ENCODE measurements at regions not wholly inside any gene's neighbourhood (a gene's known extent, or its start where the extent isn't known, plus 50 kb on each side); places are given as distances from the start of the nearest gene placed in this dataset.
A peak's percentile ranks its signal among the peaks of the same experiment; 100 is the strongest.

- DNase-seq (ENCODE audit: low spot score): no peak
Observed at GRCh38 chr2:136242687-136243277, 124.8 kb upstream of the CXCR4 start.

GRCh38 chr2:136242100-136242499 lies 124.2 kb upstream of the CXCR4 start:
- DNase-seq (ENCODE audit: low spot score): no peak

GRCh38 chr2:136239079-136239685 lies 121.2 kb upstream of the CXCR4 start:
- no peak for DNase-seq (ENCODE audit: low spot score)

GRCh38 chr2:136238286-136239078 lies 120.5 kb upstream of the CXCR4 start:
- DNase-seq (ENCODE audit: low spot score): peak; percentile 79

- DNase-seq (ENCODE audit: low spot score): no peak
Observed at GRCh38 chr2:136236019-136236418, 118.1 kb upstream of the CXCR4 start.

DNA sequence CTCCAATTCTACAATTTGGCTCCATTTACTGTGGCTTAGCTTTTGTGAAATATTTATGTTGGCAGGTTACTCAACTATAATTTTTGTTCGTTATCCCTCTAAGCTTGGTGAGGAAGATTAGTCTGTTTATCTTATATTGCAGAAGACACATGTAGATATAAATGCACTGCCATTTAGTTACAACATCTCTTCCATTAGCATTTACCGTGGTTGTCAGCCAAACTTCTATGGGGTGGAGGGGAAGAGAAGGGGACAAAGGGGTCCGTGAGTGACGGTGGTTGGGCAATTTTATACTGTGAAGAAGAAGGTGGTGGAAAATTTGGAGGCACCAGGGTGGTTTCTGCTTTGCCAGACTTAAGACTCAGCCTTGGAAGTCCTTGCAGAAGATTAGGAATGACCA lies 117.6 kb upstream of the CXCR4 start:
- DNase-seq (ENCODE audit: low spot score): no peak

- no peak for DNase-seq (ENCODE audit: low spot score)
Observed at GRCh38 chr2:136234261-136234660, 116.3 kb upstream of the CXCR4 start.

- DNase-seq (ENCODE audit: low spot score): no peak
Observed at GRCh38 chr2:136233298-136233697, 115.3 kb upstream of the CXCR4 start.

GRCh38 chr2:136232456-136233172 lies 114.7 kb upstream of the CXCR4 start:
- DNase-seq (ENCODE audit: low spot score): no peak

- no peak for DNase-seq (ENCODE audit: low spot score)
Observed at GRCh38 chr2:136230464-136230863, 112.5 kb upstream of the CXCR4 start.

DNA sequence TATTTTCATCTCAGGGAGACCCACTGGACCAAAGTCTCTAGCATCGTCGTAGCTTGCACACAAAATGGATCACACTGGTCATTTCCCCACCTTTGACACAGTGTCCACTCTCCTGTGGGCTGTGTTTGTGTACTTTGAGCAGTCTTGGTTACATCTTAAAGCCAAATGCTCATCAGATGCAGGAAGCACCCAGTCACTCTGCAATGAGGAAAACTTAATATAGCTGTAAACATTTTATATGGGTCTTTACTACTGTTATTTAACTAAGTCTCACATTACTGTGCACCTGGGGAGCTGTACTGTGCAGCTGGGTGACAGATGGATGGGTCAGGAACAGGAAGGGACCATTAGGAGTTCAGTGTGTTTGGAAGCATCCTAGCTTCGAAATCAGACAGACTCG lies 109.0 kb upstream of the CXCR4 start:
- no peak for DNase-seq (ENCODE audit: low spot score)

DNA sequence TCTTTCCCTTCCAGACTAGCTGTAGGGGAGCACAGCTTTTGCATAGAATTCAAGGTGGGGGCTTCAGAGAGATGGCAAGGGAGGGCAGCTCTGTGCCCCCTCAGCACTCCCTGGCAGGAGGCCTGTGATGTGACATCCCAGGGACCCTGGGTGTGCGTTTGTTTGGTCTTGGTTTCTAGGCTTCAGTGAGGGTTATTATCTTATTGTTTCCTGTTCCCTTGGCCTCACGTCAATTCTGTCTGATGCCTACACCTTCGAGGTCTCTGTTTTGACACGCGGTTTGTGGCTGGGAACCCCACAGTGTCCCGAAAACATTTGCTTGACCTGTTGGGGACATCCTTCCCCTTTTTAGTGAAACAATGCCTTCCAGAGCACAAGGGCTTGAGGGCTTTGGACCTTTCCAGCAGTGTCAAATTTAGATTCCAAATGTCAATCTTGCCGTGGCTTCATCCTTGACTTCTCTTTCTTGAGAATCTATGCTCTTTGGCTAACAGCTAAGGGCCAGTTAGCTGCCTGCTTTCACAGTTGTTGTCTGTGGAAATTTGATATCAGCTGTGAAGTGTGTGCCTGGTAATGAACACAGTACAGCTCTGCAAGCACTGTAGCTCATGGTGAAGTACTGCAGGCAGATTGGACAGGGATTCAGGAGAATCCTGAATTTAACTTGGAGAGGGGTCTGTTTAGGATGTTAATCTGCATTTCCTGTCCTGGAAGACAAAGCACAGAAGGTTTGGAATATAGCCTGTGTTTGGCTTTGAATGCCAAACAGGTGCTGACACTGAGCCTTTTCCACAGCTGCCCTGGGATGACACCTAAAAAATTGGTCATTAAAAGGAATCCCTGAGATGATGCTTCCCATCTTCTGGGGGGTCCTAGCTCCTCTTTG lies 108.2 kb upstream of the CXCR4 start:
- no peak for DNase-seq (ENCODE audit: low spot score)

- DNase-seq (ENCODE audit: low spot score): no peak
Observed at GRCh38 chr2:136223274-136223673, 105.3 kb upstream of the CXCR4 start.

DNA sequence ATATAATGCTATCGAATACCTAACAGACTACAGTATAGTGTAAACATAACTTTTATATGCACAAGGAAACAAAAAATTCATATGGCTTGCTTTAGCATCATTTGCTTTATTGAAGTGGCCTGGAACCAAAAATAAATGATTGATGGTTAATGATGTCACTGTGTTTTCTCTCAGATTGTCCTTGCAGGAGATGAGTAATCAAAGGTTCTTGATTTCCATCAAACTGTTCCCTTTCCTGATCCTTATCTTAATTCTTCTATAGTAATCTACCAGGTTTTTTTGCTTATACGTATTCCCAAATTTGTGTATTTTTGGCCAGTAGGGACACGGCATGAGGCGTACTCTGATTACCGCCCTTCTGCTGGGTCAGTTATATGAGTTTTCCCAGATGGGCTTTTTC lies 104.9 kb upstream of the CXCR4 start:
- no peak for DNase-seq (ENCODE audit: low spot score)

- DNase-seq (ENCODE audit: low spot score): no peak
Observed at GRCh38 chr2:136221026-136221425, 103.1 kb upstream of the CXCR4 start.

DNA sequence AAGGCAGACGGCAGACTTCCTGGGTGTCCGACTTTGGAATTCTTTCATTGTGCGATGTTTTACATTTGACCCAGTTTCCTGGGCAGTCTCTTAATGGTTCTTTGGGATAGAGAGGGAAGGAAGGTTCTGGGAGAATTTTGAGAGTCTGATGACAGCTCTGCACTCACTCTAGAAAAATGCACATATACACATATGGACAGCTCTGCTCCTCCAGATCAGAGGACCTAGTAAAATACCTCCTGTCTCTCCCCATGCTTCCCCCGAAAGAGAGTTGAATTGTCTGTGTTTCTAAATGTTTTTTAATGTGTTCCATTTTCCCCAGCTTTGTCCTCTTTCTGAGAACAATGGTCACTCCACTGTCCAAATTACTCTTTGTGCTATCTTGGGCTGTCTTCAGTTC lies 102.0 kb upstream of the CXCR4 start:
- no peak for DNase-seq (ENCODE audit: low spot score)

GRCh38 chr2:136219341-136219740 lies 101.4 kb upstream of the CXCR4 start:
- no peak for DNase-seq (ENCODE audit: low spot score)

DNA sequence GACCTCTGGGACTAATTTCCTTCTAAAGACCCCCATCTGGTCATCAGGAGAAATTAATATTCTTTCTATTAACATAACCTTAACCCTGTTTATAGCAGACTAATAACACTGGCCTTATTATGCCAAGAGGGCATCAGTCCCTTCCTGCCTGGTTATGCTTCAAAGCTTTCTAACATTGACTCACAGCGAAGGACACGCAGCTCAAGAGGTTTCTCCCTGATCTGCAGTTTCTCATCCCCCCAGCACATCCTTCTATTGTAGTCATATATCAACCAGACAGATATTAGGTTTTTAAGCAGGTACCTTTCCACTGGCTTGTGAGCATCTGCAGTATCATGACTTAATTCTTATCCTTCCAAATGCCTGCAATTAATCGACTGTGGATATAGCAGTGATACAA lies 100.0 kb upstream of the CXCR4 start:
- DNase-seq (ENCODE audit: low spot score): no peak

DNA sequence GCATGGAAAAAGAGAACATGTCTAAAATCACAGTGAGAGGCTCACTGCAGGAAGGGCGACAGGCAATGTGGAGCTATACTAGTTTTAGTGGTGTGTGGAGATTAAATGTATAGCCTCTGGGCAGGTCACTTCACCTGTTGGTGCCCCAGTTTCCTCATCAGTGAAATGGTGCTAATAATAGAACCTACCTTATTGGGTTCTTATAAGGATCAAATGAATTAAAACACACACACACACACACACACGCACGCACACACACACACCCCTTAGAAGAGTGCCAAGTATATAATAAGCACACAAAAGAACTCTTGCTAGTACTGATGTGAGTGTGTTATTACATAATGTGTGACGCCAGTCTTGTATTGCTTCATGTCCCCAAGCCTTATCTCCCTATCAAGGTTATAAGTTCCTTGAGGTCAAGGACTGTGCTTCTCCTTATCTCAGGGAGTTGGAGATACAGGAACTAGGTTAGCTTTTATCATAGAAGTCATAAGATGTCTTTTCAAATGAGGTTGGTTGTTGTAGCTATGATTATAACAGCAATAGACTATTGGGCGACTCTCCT lies 98.0 kb upstream of the CXCR4 start:
- no peak for DNase-seq (ENCODE audit: low spot score)

- DNase-seq (ENCODE audit: low spot score): no peak
Observed at GRCh38 chr2:136215449-136215848, 97.5 kb upstream of the CXCR4 start.

Measured in COLO829 (cell line).